ENCODE measurements at regions not wholly inside any gene's neighbourhood (a gene's known extent, or its start where the extent isn't known, plus 50 kb on each side); places are given as distances from the start of the nearest gene placed in this dataset.

DNA sequence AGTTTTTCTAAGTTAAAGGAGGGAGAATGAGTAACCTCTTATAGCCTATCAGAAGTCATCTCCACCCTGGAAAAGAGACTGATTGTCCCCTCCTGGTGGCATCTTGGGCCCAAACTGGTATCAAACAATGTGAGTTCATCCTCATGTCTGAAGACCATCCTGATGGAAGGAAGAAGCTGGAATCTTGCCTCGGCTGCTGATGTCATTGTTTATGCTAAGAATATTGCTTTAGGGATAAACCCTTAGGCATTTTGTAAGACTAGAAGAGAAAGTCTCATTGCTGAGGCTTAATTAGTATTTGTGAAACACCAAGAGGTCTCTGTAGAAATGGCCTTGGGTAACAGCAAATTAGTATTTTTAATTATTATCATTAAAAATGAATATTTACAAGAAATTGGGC is 65.7 kb upstream of the KCNN2 start:
- TF ChIP-seq POLR2A (IDR thresholded peaks at IDR 0.05) (no peak), CTCF (IDR thresholded peaks at IDR 0.05) (no peak)
